ENCODE measurements at regions not wholly inside any gene's neighbourhood (a gene's known extent, or its start where the extent isn't known, plus 50 kb on each side); places are given as distances from the start of the nearest gene placed in this dataset.

DNA sequence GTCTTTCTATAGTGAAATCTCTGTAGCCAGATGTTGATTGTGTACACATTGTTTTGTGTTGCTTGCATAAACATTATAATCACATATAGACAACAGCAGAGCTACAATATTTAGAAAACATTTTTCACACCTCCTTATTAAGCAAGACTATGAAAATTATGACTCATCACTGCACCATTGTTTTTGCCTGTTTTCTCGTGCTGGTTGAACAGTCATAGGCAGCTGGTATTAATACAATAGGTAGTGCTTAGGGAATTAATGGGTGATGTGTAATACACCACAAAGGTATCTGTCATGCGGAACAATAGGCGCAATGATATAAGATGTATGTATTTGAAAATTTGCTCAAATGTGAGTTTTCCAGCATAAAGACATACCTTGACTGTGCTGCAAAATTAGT is 449.3 kb downstream of the FOXG1 start:
- Histone ChIP-seq H3K9ac (ENCODE audit: low read length) (no peak overlapping the region), H3K9me3 (ENCODE audit: control extremely low read depth in 1 of 3, control insufficient read depth in 2 of 3, insufficient read depth in 1 of 3, low read length in 2 of 3) (no peaks in the 10 kb centered on the region), H3K4me1 (ENCODE audit: control insufficient read depth in 2 of 2, insufficient read depth in 2 of 2, low read length in 2 of 2) (no peaks in the 10 kb centered on the region), H3K79me2 (ENCODE audit: control insufficient read depth, insufficient read depth, low read length) (no peaks in the 10 kb centered on the region), H3K27ac (ENCODE audit: low read length in 2 of 2) (no peak overlapping the region), H3K4me2 (replicated peaks; ENCODE audit: low read depth, low read length, poor library complexity, severe bottlenecking) (no peak overlapping the region), H3K4me3 (ENCODE audit: control extremely low read depth in 1 of 5, extremely low read depth in 1 of 5, insufficient read depth in 1 of 5, low read depth in 2 of 5, low read length in 4 of 5) (no peak overlapping the region), H3K36me3 (replicated peaks in 1 of 2; ENCODE audit: control extremely low read depth in 1 of 2, control insufficient read depth in 1 of 2, extremely low read depth in 1 of 2, insufficient read depth in 2 of 2, low read length in 1 of 2) (no peaks in the 10 kb centered on the region), H2AFZ (ENCODE audit: insufficient read depth, low read depth, low read length, poor library complexity, severe bottlenecking) (no peak overlapping the region), H3K27me3 (replicated peaks in 1 of 4; ENCODE audit: control extremely low read depth in 1 of 4, control insufficient read depth in 3 of 4, insufficient read depth in 4 of 4, low read length in 3 of 4) (no peaks in the 10 kb centered on the region), H4K20me1 (ENCODE audit: control insufficient read depth, insufficient read depth, low read length, poor library complexity, severe bottlenecking) (no peaks in the 10 kb centered on the region)
- no CpG with 5 or more reads among the region's 3 CpGs for WGBS (ENCODE audit: insufficient coverage)
- POLR2A ChIA-PET = no interaction called here
- H3K4me1 Mint-ChIP-seq = no peaks in the 10 kb centered on the region
- no peaks in the 10 kb centered on the region for H3K27me3 Mint-ChIP-seq
- CTCF ChIA-PET = interaction anchor here (1.3 kb wide), 1 partner anchor 13 kb away, joined by 3 read pairs; no protein-coding TSS in a partner anchor
- no peaks in the 10 kb centered on the region for H3K9me3 Mint-ChIP-seq (ENCODE audit: insufficient read depth)
- DNase-seq (no peak), ATAC-seq (ENCODE audit: low read depth) (no peak)
- no peak overlapping the region for H3K27ac Mint-ChIP-seq
- TF ChIP-seq, protein P1, sequence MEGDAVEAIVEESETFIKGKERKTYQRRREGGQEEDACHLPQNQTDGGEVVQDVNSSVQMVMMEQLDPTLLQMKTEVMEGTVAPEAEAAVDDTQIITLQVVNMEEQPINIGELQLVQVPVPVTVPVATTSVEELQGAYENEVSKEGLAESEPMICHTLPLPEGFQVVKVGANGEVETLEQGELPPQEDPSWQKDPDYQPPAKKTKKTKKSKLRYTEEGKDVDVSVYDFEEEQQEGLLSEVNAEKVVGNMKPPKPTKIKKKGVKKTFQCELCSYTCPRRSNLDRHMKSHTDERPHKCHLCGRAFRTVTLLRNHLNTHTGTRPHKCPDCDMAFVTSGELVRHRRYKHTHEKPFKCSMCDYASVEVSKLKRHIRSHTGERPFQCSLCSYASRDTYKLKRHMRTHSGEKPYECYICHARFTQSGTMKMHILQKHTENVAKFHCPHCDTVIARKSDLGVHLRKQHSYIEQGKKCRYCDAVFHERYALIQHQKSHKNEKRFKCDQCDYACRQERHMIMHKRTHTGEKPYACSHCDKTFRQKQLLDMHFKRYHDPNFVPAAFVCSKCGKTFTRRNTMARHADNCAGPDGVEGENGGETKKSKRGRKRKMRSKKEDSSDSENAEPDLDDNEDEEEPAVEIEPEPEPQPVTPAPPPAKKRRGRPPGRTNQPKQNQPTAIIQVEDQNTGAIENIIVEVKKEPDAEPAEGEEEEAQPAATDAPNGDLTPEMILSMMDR (IDR thresholded peaks at IDR 0.05) = no peak
- no peak for TF ChIP-seq EZH2 (IDR thresholded peaks at IDR 0.05; ENCODE audit: borderline replicate concordance, insufficient read depth, low read depth, low read length, poor library complexity, severe bottlenecking)
- intact Hi-C loops (cut with micrococcal nuclease) = no loop called here
- H3K4me3 Mint-ChIP-seq = no peak overlapping the region

DNA sequence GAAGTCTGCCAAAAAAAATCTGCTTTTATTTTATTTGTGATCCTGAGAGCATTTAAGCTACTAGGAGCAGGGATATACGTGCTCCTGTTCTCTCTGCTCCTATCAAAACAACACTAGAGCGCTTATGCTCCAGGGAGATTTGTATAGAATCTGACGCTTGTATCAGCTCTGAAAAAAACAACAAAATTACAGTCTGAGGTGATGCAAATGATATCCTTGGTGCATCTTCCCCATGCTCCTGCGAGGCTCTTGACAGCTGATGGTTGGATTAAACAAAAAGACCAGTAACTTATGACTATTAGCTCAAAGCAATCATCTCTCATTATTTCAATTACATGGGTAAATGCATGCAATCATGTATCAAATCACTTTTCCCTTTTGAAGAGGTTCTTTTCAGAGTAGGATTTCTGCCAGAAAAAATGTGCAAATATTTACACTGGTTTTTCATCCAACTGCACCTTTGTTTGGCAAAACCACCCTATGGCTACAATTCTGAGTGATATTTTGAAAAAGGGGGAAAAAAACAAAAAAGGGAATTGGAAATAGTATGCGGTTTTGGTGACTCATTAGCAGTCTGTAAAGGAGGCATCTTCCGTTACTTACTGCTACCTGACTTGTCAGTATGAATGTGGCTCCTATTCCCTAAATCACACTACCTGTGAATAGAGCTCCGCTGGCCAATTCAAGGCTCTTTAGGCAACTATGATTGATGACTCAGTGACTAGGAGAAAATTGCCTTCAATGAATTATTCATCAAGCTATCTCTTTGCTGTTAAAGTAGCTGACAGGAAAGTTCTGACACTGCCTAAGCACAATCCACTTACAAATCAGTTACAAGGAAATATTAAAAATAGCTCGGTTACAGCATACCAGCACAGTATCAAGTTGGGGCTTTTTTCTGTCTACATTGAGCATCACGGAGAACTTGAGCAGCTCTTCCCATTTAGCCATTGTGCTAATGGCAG is 450.0 kb downstream of the FOXG1 start:
- WGBS (ENCODE audit: insufficient coverage) = 100% methylated on average over 1 of the region's 9 CpGs
- Histone ChIP-seq H4K20me1 (ENCODE audit: control insufficient read depth, insufficient read depth, low read length, poor library complexity, severe bottlenecking) (no peaks in the 10 kb centered on the region), H3K9ac (ENCODE audit: low read length) (no peak overlapping the region), H3K36me3 (replicated peaks in 1 of 2; ENCODE audit: control extremely low read depth in 1 of 2, control insufficient read depth in 1 of 2, extremely low read depth in 1 of 2, insufficient read depth in 2 of 2, low read length in 1 of 2) (no peaks in the 10 kb centered on the region), H3K79me2 (ENCODE audit: control insufficient read depth, insufficient read depth, low read length) (no peaks in the 10 kb centered on the region), H3K4me2 (replicated peaks; ENCODE audit: low read depth, low read length, poor library complexity, severe bottlenecking) (no peak overlapping the region), H3K27me3 (replicated peaks in 1 of 4; ENCODE audit: control extremely low read depth in 1 of 4, control insufficient read depth in 3 of 4, insufficient read depth in 4 of 4, low read length in 3 of 4) (no peaks in the 10 kb centered on the region), H3K27ac (ENCODE audit: low read length in 2 of 2) (no peak overlapping the region), H2AFZ (ENCODE audit: insufficient read depth, low read depth, low read length, poor library complexity, severe bottlenecking) (no peak overlapping the region), H3K9me3 (ENCODE audit: control extremely low read depth in 1 of 3, control insufficient read depth in 2 of 3, insufficient read depth in 1 of 3, low read length in 2 of 3) (no peaks in the 10 kb centered on the region), H3K4me3 (ENCODE audit: control extremely low read depth in 1 of 5, extremely low read depth in 1 of 5, insufficient read depth in 1 of 5, low read depth in 2 of 5, low read length in 4 of 5) (no peak overlapping the region), H3K4me1 (ENCODE audit: control insufficient read depth in 2 of 2, insufficient read depth in 2 of 2, low read length in 2 of 2) (no peaks in the 10 kb centered on the region)
- H3K27ac Mint-ChIP-seq = no peak overlapping the region
- H3K27me3 Mint-ChIP-seq = no peaks in the 10 kb centered on the region
- no peak for ATAC-seq (ENCODE audit: low read depth)
- H3K4me3 Mint-ChIP-seq = no peak overlapping the region
- H3K4me1 Mint-ChIP-seq = no peaks in the 10 kb centered on the region
- H3K9me3 Mint-ChIP-seq (ENCODE audit: insufficient read depth) = no peaks in the 10 kb centered on the region
- POLR2A ChIA-PET = no interaction called here
- intact Hi-C loops (cut with micrococcal nuclease) = no loop called here
- no peak for DNase-seq
- CTCF ChIA-PET = interaction anchor here (1.3 kb wide), 1 partner anchor 13 kb away, joined by 3 read pairs; no protein-coding TSS in a partner anchor
- no peak for TF ChIP-seq EZH2 (IDR thresholded peaks at IDR 0.05; ENCODE audit: borderline replicate concordance, insufficient read depth, low read depth, low read length, poor library complexity, severe bottlenecking)
- TF ChIP-seq, protein P1 (IDR thresholded peaks at IDR 0.05) = no peak

Data from B cell (primary cell).